GM12874 (cell line): ENCODE measurements at regions not wholly inside any gene's neighbourhood (a gene's known extent, or its start where the extent isn't known, plus 50 kb on each side); places are given as distances from the start of the nearest gene placed in this dataset.

ENCODE experiments used
- TF ChIP-seq, protein P1 (sequence below): IDR thresholded peaks from 2 replicates; pipeline ENCODE4 v1.5.1; 2011; ENCODE audit warnings: low read depth, mild to moderate bottlenecking, control low read depth, low read length, moderate library complexity; ENCODE audit not compliant: insufficient read depth

DNA sequence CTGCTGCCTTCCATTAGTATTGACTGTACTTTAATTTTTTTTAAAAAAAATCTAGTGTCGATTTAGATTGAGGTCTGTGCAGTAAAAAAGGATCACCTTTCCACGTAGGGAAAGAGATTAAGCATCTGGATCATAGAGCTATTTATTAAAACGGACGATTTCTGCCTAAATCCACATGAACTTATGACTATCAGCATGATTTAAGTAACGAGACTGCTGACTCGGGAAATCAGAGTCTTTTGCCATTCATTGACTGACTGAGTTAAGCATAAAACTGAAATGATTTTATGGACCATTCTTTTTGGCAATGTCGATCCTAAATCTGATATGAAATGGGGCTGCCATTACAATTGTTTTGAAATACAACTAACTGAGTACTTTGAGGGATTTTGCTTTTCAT lies 261.7 kb downstream of the SAMD5 start:
- TF ChIP-seq, protein P1, sequence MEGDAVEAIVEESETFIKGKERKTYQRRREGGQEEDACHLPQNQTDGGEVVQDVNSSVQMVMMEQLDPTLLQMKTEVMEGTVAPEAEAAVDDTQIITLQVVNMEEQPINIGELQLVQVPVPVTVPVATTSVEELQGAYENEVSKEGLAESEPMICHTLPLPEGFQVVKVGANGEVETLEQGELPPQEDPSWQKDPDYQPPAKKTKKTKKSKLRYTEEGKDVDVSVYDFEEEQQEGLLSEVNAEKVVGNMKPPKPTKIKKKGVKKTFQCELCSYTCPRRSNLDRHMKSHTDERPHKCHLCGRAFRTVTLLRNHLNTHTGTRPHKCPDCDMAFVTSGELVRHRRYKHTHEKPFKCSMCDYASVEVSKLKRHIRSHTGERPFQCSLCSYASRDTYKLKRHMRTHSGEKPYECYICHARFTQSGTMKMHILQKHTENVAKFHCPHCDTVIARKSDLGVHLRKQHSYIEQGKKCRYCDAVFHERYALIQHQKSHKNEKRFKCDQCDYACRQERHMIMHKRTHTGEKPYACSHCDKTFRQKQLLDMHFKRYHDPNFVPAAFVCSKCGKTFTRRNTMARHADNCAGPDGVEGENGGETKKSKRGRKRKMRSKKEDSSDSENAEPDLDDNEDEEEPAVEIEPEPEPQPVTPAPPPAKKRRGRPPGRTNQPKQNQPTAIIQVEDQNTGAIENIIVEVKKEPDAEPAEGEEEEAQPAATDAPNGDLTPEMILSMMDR: no peak

DNA sequence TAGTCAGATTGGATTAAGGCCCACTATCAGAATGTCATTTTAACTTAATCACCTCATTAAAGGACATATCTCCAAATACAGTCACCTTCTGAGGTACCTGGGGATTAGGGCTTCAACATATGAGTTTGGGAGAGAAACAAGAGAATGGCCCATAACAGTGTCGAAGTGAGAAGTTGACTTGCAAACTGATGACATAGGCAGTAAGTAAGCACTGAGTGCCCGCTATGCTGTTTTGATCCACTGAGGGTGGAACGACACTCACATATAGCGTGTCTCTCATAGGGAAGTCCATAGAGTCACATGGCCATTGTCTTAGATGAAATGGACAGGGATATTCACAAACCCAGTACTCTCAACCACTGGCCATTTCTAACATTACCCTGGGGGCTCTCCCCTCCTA lies 264.2 kb downstream of the SAMD5 start:
- TF ChIP-seq, protein P1: no peak

DNA sequence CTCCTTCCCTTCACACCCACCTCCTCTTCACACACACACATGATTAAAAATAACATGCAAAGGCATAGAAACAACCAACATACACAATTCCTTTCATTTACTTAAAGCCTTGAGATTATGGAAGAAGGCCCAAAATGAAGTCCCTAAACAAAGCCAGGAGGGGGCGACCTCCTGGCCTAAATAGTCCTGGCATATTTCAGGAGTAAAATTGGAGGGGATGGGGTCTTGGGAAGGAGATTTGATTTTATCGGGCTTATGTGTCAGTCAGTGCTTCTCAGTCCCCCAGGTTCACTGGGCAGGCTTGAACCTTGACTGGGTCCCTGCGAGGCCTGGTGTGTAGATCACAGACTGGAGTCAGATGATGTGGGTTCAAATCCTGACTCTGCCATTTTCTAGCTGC lies 266.4 kb downstream of the SAMD5 start:
- TF ChIP-seq, protein P1: peak; percentile 4; the same call in 1 of the 2 replicates

DNA sequence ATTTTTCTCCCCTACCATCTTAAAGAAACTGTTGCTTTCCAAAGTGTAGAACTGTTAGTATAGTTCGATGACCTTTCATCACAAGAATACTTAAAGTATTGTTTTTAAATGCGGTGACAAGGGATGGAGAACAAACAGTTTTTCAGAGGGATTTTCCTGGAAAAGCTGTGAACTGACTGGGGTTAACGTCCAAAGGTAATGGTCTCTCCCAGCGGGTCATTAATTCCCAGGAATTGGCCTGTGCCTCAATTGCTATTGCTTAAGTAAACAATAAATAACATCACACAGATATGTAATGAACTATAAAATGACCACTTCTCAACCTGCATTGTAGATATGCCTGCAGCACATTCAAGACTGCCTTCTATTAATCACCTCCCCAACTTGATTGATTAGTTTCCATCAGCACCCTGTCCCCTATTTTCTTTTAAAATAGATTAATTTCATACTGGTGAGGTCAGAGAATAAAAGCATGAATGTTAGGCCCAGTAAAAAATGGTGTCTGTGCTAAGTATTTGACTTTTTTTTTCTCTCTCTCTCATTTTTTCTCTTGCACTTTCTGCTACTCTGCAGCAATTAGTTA lies 268.2 kb downstream of the SAMD5 start:
- TF ChIP-seq, protein P1: no peak

DNA sequence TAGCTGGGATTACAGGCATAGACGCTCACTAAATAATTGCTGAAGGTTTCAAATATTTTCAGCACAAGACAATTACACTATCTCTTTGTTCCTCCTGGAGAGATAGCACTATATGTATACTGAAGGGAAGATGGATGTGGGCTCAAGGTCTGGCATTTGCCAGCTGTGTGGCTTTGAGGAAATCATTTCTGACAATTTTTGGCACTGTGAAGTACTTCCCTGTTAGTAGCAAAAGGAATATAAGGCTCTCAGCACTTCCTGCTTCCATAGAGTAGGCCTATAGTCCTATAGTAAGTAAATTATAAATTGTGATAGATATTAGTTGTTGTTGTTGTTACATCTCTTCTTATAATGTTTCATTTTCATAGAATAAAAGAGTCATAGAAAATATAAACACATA lies 271.1 kb downstream of the SAMD5 start:
- TF ChIP-seq, protein P1: no peak

DNA sequence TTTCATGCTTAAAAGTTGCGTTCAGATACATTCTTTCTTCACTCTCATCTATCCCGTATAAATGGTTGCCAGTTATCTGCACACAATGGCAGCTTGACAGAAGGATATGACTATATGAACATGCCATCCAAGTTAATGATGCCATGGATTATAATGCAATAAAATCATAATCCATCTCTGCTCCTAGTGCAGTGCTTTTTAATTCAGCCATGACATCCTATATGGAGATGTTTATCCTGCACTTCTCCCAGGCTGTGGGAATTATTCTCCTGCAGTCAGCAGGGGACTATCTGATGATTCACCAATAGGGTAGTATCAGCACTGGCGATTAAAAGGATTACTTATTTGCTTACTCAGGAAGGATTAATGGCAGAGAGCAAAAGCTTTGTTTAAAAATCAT lies 273.8 kb downstream of the SAMD5 start:
- TF ChIP-seq, protein P1: no peak

DNA sequence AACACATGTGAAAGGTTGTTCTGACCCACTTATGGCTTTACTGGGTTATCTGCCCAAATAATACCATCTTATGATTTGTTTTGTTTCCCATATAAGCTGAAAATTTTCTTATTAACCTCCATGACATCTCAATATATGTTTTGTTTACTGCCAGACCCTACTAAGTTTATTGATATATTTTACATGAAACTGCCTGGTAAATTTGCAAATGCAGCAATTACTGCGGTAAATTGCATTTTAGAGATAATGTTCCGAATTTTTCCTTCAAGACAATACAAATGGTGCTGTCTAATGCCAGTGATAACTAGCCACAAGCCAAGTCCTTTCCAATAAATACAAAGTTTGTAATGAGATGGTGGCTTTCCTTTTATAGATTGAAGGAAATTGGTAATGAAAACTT lies 275.9 kb downstream of the SAMD5 start:
- TF ChIP-seq, protein P1: no peak
